GM19463 (cell line): ENCODE measurements at regions not wholly inside any gene's neighbourhood (a gene's known extent, or its start where the extent isn't known, plus 50 kb on each side); places are given as distances from the start of the nearest gene placed in this dataset.

Source experiments
- ATAC-seq: cut with Tn5 transposase; IDR thresholded peaks from one replicate; pipeline ENCODE4 v1.9.1; 2021; ENCODE audit warnings: mild to moderate bottlenecking, moderate library complexity; ENCODE audit not compliant: unreplicated experiment

GRCh38 chr18:79625924-79626561 lies 53.6 kb upstream of the CTDP1 start:
- no peak for ATAC-seq

- ATAC-seq = no peak
These were observed 52.5 kb upstream of the CTDP1 start for GRCh38 chr18:79626905-79627749.

DNA sequence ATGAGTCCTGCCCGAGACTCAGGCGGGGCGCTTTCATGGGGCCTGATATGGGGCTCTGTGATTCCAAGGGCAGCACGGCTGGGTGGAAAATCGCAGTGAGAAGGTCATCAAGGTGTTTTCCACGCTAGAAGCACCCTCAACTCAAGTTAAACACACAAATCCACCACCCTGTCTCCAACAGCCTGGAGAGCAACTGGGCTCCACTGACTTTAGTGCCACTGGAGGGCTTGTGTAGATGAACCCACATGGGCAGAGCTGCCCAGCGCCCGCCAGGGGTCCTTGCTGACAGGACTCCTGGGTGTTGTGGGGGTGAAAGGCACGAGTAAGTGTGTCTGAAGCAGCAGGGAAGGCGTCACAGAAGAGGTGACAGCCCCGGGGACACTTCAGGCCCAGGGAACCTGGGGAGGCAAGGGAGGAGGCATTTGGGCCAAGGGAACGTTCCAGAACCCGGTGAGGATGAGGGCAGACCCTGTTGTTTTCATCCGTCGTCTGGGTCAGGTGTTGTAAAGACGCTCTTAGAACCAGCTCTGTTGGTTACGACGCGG lies 51.8 kb upstream of the CTDP1 start:
- no peak for ATAC-seq

DNA sequence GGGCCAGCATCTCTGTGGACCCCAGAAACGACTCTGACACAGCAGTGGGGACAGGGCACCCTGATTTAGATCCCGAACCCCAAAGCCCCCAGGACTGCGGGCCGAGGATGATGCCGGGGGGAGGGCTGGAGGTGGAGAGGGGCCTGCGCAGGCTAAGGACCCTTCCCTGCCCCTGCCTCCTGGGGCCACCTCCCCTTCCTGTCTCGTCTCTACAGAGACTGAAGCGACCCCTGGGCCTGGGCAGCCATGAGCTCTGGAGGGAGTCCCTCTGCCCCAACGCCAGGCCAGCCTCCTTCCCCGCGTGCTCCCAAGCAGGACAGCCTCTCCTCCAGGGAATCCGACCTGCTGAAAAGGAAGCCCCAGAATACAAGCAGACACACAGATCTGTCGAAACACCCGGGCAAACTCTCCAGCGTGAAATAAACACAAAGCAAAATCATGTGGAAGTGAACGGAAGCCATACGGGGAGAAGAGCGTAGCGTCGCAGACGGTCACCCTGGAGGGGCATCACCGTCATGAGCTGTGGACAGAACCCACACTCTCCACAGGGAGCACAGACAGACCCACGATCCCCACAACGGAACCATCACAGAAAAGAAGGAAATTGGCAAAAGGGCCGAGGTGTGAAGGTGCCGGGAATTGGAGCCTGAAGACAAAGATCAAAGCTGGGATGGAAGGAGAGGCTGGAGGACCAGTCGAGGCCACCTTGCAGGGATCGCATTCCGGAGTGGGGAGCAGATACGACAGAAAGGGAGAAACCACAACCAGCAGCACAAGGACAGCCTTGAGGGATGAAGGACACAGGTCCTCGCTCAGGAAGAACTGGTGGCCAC lies 51.0 kb upstream of the CTDP1 start:
- no peak for ATAC-seq

DNA sequence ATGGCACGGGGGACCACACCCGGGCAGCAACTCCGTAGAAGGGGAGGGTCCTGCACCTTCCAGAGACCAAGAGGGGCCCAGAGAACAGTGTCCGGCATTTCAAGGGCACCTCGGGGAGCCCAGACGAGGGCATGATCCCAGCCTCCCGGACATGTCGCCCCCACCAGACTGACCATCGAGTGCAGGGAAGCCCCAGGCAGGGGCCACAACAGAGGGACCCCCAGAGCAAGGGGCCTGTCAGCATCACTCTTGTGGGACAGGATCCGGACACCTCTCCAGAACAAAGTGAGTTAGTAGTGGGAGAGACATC lies 50.4 kb upstream of the CTDP1 start:
- ATAC-seq = no peak

- no peak for ATAC-seq
These were observed 50.0 kb upstream of the CTDP1 start for GRCh38 chr18:79629606-79630005.
